22Rv1 (cell line): ENCODE measurements at regions not wholly inside any gene's neighbourhood (a gene's known extent, or its start where the extent isn't known, plus 50 kb on each side); places are given as distances from the start of the nearest gene placed in this dataset.

ENCODE experiments used
- ZFX ChIP-seq: fragments of 450-650 bp; IDR thresholded peaks from 2 replicates; pipeline ENCODE4 v1.6.1; 2017; ENCODE audit warnings: antibody characterized with exemption, borderline replicate concordance
- TF ChIP-seq, protein P1 (sequence below): fragments of 450-650 bp; IDR thresholded peaks from 2 replicates; pipeline ENCODE4 v1.5.1; 2017; ENCODE audit warnings: mild to moderate bottlenecking

DNA sequence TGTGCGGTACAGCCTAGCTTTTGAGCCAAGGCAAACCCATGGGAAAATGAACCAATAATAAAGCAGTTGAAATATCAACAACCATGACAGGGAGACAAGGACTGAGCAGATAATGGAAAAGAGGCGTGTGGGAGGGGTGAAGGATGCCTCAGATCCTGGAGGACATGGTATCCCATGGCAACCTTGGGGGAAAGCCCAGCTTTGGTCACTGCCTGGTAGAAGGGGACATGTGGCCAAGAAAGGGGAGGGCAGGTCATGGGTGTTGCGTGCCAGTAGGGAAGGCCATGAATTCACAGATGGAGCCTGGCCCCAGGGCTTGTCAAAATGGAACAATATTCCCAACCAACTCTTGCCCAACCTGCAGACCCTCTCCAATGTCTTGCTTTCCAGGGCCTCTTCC is 140.5 kb upstream of the SMAD3 start:
- TF ChIP-seq, protein P1, sequence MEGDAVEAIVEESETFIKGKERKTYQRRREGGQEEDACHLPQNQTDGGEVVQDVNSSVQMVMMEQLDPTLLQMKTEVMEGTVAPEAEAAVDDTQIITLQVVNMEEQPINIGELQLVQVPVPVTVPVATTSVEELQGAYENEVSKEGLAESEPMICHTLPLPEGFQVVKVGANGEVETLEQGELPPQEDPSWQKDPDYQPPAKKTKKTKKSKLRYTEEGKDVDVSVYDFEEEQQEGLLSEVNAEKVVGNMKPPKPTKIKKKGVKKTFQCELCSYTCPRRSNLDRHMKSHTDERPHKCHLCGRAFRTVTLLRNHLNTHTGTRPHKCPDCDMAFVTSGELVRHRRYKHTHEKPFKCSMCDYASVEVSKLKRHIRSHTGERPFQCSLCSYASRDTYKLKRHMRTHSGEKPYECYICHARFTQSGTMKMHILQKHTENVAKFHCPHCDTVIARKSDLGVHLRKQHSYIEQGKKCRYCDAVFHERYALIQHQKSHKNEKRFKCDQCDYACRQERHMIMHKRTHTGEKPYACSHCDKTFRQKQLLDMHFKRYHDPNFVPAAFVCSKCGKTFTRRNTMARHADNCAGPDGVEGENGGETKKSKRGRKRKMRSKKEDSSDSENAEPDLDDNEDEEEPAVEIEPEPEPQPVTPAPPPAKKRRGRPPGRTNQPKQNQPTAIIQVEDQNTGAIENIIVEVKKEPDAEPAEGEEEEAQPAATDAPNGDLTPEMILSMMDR: no peak
- TF ChIP-seq ZFX: no peak
